ENCODE measurements at regions not wholly inside any gene's neighbourhood (a gene's known extent, or its start where the extent isn't known, plus 50 kb on each side); places are given as distances from the start of the nearest gene placed in this dataset.

DNA sequence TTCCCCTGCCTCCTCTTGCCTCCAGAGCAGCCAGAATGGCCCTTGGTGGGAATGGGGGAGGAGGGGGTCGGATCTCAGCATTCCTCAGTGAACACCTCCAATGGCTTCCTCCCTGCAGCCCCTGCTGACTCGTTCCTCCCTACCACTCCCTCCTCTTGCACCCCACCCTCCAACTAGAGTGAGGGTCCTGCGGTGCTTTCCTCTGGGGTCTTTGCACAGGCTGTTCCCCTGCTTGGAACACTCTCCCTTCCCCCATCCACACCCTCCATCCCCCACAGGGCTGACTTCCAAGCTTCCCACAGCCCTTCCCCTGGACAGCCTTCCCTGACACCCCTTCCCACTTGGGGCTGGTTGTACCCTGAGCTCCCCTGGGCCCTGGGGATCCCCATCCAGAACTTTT is 70.4 kb upstream of the NEK6 start:
- no peak for TF ChIP-seq POLR2AphosphoS5 (IDR thresholded peaks at IDR 0.05)
- TF ChIP-seq, protein P1, sequence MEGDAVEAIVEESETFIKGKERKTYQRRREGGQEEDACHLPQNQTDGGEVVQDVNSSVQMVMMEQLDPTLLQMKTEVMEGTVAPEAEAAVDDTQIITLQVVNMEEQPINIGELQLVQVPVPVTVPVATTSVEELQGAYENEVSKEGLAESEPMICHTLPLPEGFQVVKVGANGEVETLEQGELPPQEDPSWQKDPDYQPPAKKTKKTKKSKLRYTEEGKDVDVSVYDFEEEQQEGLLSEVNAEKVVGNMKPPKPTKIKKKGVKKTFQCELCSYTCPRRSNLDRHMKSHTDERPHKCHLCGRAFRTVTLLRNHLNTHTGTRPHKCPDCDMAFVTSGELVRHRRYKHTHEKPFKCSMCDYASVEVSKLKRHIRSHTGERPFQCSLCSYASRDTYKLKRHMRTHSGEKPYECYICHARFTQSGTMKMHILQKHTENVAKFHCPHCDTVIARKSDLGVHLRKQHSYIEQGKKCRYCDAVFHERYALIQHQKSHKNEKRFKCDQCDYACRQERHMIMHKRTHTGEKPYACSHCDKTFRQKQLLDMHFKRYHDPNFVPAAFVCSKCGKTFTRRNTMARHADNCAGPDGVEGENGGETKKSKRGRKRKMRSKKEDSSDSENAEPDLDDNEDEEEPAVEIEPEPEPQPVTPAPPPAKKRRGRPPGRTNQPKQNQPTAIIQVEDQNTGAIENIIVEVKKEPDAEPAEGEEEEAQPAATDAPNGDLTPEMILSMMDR (IDR thresholded peaks at IDR 0.05) = no peak
- H3K4me1 ChIP-seq = no peaks in the 10 kb centered on the region
- H3K9me3 ChIP-seq = no peaks in the 10 kb centered on the region
- ATAC-seq (ENCODE audit: low FRiP score in 2 of 2) (no peak), DNase-seq (no peak)
- no peaks in the 10 kb centered on the region for H3K36me3 ChIP-seq
- no peaks in the 10 kb centered on the region for H3K27me3 ChIP-seq
- H3K4me3 ChIP-seq = no peak overlapping the region
- no peak overlapping the region for H3K27ac ChIP-seq
- WGBS, 2 donors = 58 to 61% methylated on average over 3 of the region's 3 CpGs

DNA sequence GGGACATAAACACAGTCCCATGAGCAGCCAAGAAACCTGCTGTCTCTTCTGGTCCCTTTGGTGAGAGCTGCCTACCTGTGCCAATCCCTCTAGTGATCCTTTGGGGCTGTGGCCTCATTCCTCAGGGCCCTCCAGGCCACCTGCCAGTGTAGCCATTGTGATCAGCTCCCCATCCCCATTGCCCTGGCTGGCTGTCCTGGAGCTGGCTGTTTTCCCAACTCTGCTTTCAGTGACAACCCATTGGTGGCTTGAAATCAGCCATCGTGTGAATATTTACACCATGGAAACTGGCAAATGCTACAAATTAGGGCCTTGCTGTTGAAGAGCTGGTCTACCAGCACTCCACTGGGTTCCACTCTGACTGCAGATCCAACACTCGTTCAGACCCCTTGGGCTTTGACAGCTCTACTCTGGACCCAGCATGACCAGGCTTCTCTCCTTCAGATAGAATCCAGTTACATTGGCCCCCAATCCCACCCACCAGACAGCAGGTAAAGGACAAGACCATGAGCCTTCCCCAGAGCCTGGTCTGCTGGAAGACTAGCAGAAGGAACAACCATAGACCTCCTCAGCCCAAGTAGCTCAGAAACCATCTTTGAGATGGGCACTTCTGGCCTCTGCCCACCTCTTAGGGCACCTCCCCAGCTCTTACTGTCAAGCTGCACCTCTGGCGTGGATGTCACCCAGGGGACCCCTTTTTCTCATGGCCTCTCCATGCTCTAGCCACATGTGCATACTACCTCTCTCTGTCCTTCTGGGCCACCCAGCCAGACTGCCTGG is 69.2 kb upstream of the NEK6 start:
- H3K36me3 ChIP-seq = no peaks in the 10 kb centered on the region
- H3K9me3 ChIP-seq = no peaks in the 10 kb centered on the region
- no peaks in the 10 kb centered on the region for H3K27me3 ChIP-seq
- no peaks in the 10 kb centered on the region for H3K4me1 ChIP-seq
- no peak for TF ChIP-seq POLR2AphosphoS5 (IDR thresholded peaks at IDR 0.05)
- no peak for TF ChIP-seq POLR2A (IDR thresholded peaks at IDR 0.05)
- TF ChIP-seq, protein P1 (IDR thresholded peaks at IDR 0.05) = no peak
- H3K27ac ChIP-seq = no peak overlapping the region
- no peak overlapping the region for H3K4me3 ChIP-seq
- DNase-seq = no peak
- peak in 1 of 2 donors; percentile 28 for ATAC-seq (ENCODE audit: low FRiP score in 2 of 2)
- 88 to 92% methylated on average over 3 of the region's 3 CpGs for WGBS, 2 donors

DNA sequence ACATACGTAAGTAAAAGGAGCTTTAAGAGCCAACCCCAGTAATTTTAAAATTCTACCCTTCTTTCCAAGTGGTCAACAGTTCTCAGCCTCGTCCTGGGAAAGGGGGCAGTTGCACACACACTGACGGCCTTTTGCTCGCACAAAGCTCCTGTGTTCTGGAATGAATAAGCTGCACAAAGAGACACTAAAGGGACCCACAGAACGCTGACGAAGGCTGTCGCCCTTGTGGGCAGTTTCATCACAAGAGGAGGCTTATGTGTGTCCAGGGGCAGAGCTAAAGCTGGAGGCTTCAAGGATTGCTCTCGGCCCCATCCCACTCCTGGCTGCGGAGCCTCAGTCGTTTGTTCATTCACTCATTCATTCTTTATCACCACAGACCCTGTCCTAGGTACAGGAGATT is 67.0 kb upstream of the NEK6 start:
- DNase-seq (no peak), ATAC-seq (ENCODE audit: low FRiP score in 2 of 2) (no peak)
- Histone ChIP-seq H3K4me3 (no peak overlapping the region), H3K36me3 (no peaks in the 10 kb centered on the region), H3K9me3 (no peaks in the 10 kb centered on the region), H3K27ac (no peak overlapping the region), H3K27me3 (no peaks in the 10 kb centered on the region), H3K4me1 (no peaks in the 10 kb centered on the region)
- TF ChIP-seq EP300 (IDR thresholded peaks at IDR 0.05) = no peak
- TF ChIP-seq POLR2A (IDR thresholded peaks at IDR 0.05) = no peak
- TF ChIP-seq POLR2AphosphoS5 (IDR thresholded peaks at IDR 0.05) = no peak
- WGBS, 2 donors = 88 to 89% methylated on average over 10 of the region's 10 CpGs

DNA sequence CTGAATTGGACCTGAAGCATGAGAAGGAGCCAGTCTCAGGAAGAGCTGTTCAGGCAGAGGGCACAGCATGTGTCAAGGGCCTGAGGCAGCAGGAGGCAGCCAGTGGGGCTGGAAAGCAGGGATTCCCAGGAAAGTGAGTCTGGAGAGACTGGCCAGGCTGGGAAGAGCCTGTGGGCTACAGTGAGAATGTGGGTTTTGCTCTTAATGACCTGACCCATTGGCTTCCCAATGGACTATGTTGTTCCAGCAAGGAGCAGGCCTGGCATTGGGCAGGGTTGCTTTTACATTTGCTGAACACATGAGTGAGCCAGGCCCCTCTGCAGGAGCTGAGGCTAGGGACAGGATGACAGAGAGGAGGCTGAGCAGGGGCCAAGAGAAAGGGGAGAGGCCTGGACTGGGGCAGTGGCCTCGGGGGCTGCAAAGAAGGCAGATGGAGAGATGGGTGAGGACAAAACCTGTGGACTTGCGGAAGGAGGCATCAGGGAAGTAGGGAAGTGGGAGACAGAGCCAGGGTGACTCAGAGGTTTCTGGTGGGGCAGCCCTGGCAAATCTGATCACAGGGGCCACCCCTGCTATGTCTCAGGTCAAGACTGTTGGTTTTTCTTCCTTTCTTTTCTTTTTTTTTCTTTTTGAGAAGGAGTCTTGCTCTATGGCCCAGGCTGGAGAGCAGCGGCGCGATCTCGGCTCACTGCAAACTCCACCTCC is 65.9 kb upstream of the NEK6 start:
- no peaks in the 10 kb centered on the region for H3K27me3 ChIP-seq
- WGBS, 2 donors = 91 to 97% methylated on average over 6 of the region's 6 CpGs
- no peak overlapping the region for H3K27ac ChIP-seq
- H3K36me3 ChIP-seq = no peaks in the 10 kb centered on the region
- H3K9me3 ChIP-seq = no peaks in the 10 kb centered on the region
- no peak overlapping the region for H3K4me3 ChIP-seq
- H3K4me1 ChIP-seq = no peaks in the 10 kb centered on the region
- no peak for ATAC-seq (ENCODE audit: low FRiP score in 2 of 2)
- DNase-seq = no peak
- no peak for TF ChIP-seq POLR2AphosphoS5 (IDR thresholded peaks at IDR 0.05)
- no peak for TF ChIP-seq POLR2A (IDR thresholded peaks at IDR 0.05)
- TF ChIP-seq, protein P1 (IDR thresholded peaks at IDR 0.05) = no peak
- no peak for TF ChIP-seq EP300 (IDR thresholded peaks at IDR 0.05)

DNA sequence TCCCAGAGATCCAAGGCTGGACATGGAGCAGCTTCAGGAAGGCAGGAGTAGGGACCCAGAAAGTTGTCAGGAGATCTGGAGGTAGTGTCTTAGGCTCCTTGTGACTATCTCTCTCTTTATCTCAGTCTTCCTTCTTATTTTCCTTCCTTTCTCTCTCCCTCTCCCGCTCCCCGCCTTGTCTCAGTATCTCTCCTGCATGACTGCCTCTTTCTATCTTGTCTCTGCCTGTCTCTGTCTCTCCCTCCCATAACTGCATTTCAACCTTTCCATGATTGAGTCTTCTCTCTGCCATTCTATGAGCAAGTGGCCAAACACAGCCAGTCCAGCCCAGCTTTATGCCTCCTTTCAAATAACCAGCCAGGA is 61.0 kb upstream of the NEK6 start:
- Histone ChIP-seq H3K4me1 (peaks cover 0 to 10% (median 0%) of the 10 kb centered on the region in 4 donors), H3K36me3 (no peaks in the 10 kb centered on the region), H3K4me3 (no peak overlapping the region), H3K27ac (peak overlapping the region in 3 of 4 donors; percentile 36 to 81 (median 60)), H3K27me3 (no peaks in the 10 kb centered on the region), H3K9me3 (no peaks in the 10 kb centered on the region)
- no peak for TF ChIP-seq EP300 (IDR thresholded peaks at IDR 0.05)
- TF ChIP-seq POLR2AphosphoS5 (IDR thresholded peaks at IDR 0.05) = no peak
- TF ChIP-seq POLR2A (IDR thresholded peaks at IDR 0.05) = no peak
- TF ChIP-seq, protein P1 (IDR thresholded peaks at IDR 0.05) = no peak
- WGBS, 2 donors = 90 to 96% methylated on average over 2 of the region's 2 CpGs
- no peak for ATAC-seq (ENCODE audit: low FRiP score in 2 of 2)
- DNase-seq = no peak

Measured in upper lobe of left lung (tissue), 6 donors.